Stimulated activated CD4-positive, alpha-beta T cell treated with anti-CD3 and anti-CD28 coated beads, TNF-alpha, amount 100 ng/mL, for 48 hours (primary cell): ENCODE measurements at regions not wholly inside any gene's neighbourhood (a gene's known extent, or its start where the extent isn't known, plus 50 kb on each side); places are given as distances from the start of the nearest gene placed in this dataset.

Source experiments
- DNase-seq, 3 donors: peaks; one replicate each; pipeline ENCODE4 v3.0.0-alpha.2; 2020; ENCODE audit warnings: low read depth in 3 of 3

GRCh38 chr3:83302091-83302490 is 1540.6 kb upstream of the GBE1 start:
- no peak for DNase-seq

- no peak for DNase-seq
Observed at GRCh38 chr3:83317605-83318004, 1556.2 kb upstream of the GBE1 start.

GRCh38 chr3:83320726-83321125 is 1559.3 kb upstream of the GBE1 start:
- DNase-seq = no peak

DNA sequence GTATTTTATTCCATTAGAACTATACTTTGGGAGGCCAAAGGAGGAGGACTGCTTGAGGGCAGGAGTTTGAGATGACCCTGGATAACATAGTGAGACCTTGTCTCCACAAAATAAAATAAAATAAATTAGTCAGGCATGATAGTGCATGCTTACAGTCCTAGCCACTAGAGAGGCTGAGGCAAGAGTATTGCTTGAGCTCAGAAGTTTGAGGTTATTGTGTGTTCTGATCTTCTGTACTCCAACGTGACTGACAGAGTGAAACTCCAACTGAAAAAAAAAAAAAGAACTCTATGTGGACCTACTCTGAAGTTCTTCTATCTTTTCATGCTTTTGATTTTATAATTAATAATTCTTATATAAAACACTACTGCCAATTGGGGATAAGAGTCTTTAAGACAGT is 1560.0 kb upstream of the GBE1 start:
- no peak for DNase-seq

- no peak for DNase-seq
Observed at GRCh38 chr3:83321891-83322290, 1560.4 kb upstream of the GBE1 start.

DNA sequence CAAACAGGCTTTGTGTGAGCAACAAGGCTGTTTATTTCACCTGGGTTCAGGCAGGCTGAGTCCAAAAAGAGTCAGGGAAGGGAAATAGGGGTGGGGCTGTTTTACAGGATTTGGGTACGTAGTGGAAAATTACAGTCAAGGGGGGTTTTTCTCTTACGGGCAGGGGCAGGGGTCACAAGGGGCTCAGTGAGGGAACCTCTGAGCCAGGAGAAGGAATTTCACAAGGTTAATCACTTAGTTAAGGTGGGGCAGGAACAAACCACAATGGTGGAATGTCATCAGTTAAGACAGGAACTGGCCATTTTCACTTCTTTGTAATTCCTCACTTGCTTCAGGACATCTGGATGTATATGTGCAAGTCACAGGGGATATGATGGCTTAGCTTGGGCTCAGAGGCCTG is 1592.8 kb upstream of the GBE1 start:
- no peak for DNase-seq

GRCh38 chr3:83393276-83393675 is 1565.5 kb upstream of the CADM2 start:
- DNase-seq = no peak

DNA sequence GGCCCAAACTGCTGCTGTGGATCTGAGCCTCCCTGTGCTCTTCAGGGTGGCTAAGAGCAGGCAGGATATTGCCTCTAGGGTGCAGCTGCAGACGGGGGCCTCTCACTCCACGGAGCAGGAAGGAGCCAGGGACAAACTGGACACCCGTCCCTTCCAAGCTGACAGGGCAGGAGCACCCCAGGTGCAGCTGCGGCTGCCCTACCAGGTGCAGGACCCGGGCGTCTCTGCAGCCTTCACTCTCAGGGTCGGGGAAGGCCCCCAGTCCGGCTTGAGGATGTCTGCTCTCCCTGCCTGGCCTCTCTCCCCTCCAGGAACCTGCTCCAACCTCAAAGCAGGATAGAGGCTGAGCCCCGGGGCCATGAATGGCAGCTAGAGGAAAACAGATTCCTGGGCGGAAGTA is 1554.9 kb upstream of the CADM2 start:
- DNase-seq = no peak

DNA sequence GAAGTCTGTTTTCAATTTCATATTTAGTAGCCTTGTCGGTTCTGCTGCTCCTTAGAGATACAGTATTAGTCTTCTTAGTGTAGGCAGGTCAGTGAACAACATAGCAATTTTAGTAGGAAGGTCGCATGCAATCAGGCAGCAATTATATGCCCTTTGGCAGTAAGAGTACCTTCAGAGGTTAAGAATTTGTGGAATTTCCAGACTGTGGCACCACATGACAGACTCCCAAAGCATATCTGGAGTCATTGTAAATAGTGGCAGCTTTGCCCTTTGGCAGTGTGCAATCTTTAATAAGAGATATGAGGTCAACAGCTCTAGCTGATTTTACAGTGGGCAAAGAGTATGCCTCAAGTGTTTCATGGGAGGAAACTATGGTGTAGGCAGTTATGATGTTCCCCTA is 1532.5 kb upstream of the CADM2 start:
- no peak for DNase-seq

DNA sequence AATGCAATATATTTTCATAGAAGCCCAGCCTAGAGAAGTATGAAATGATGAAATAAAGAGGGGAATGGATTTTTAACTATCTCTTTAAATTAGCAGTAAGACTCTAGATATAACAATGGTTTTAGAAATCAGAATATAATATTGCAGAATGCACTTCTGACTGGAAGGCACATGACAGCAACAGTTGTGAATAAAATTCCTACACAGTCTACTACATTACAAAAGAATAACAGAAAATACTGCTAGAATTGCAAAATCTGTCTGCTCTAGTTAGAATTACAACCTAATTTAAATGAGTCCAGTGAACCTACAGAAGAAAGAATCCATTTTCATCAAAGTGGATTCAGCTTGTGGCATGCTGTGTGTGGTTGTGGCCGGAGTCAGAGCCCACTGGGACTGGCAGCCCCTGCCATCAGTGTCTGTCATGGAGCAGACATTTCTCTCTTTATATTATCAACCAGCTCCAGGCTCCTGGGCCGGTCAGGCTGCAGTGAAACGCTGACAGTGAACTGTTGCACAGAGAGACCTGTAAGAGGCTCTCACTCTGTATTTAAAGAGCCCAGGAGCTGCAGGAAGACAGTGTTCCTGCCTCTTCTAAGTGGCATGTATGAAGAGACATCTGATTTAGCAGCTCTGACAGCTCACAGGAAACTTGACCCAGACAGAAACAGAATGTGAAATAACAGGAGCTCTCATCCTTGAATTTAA is 1523.8 kb upstream of the CADM2 start:
- no peak for DNase-seq

- DNase-seq = no peak
Observed at GRCh38 chr3:83438188-83438587, 1520.6 kb upstream of the CADM2 start.

GRCh38 chr3:83453056-83453455 is 1505.7 kb upstream of the CADM2 start:
- DNase-seq = no peak

DNA sequence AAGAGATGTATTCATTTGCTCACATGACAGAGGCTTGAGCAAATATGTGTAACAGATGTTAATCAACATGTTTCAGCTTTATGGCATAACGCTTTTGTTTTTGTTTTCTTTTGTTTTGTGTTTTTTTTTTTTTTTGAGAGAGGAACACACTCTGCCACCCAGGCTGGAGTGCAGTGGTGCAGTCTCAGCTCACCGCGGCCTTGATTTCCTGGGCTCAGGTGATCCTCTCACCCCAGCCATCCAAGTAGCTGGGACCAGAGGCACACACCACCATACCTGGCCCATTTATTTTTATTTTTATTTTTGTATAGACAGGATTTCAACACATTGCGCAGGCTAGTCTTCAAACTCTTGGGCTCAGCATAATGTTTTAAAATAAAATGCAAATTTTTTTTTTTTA is 1504.4 kb upstream of the CADM2 start:
- DNase-seq = no peak

DNA sequence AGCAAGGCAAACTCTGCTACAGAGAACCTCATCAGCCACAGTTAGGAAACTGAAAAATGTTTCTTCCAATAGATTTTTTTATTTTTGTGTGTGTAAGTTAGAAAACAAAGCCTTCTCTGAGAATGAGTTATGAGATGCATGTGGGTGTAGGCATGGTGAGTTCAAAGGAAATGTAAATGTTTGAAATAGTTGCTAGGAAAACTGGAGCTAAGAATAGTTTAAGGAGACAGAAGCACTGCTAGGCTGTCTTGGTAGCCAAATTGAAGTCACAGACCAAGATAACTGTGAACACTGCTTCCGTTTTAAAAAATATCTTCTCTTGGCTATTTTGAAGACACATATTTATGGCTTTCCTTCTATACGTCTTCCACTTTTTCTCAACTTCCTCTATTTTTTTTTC is 1501.2 kb upstream of the CADM2 start:
- DNase-seq = no peak

DNA sequence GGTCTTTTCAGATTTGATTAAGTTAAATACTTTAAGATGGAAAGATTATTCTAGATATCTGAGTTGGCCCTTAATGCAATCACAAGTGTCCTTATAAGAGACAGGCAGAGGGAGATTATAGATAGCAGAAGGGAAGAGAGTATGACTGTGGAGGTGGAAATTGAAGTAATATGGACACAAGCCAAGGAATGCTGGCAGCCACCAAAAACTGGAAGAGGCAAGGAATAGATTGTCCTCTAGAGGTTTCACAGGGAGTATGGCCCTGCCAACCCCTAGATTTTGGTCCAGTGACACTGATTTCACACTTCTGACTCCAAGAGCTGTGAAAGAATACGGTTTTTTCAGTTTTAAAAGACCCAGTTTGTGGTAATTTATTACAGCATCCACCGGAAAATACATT is 1498.7 kb upstream of the CADM2 start:
- no peak for DNase-seq

GRCh38 chr3:83461411-83461810 is 1497.4 kb upstream of the CADM2 start:
- no peak for DNase-seq

GRCh38 chr3:83477563-83477962 is 1481.2 kb upstream of the CADM2 start:
- no peak for DNase-seq

- DNase-seq = no peak
Observed at GRCh38 chr3:83482402-83483070, 1476.3 kb upstream of the CADM2 start.

DNA sequence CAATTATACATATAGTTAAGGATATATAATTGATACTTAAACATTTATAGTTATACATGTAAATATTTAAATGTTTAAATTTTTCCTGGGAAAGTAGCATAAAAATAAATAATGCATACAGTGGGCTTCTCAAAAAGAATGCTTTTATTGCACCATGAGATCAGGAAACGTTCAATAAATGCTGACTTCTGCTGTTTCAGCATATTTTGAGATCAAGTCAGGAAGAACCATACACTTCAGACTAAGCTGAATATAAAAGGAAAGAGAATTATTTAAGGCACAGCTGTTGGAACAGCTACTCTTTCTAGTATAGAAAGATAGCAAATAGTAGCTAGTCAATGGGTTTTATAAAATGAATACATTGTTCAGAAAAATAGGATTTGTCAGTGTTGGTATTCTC is 1462.3 kb upstream of the CADM2 start:
- DNase-seq = no peak

DNA sequence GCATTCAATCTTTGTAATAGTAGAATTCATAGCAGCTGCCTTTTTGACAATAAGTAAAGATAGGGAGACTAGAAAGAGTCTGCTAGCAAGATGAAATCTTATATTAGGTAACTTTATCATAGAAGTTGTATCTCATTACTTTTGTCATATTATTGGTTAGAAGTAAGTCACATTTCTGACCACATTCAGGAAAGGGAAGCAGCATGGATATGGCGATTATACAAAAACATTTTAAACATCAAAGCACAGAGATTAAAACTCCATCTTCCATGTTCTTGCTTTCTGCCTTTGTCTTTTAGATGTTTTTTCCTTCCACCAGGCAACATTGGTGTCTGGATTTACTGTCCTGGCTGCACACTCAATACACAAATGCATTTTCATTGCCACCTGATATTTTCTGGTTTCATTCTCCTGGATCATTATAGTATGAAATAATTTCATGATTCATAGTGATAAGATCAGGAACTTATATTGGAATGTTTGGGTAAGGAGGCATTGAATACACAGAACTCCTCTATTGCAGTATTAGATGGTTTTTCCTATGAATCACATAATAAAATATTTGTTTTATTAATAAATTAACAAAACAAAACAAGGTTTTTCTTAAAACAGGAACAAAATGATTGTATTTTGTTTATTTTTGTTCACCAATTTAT is 1460.3 kb upstream of the CADM2 start:
- DNase-seq = no peak

GRCh38 chr3:83500422-83500821 is 1458.4 kb upstream of the CADM2 start:
- DNase-seq = no peak

- DNase-seq = no peak
Observed at GRCh38 chr3:83500931-83501330, 1457.9 kb upstream of the CADM2 start.

- DNase-seq = no peak
Observed at GRCh38 chr3:83513051-83513450, 1445.7 kb upstream of the CADM2 start.
